HEK293T (cell line): ENCODE measurements at regions not wholly inside any gene's neighbourhood (a gene's known extent, or its start where the extent isn't known, plus 50 kb on each side); places are given as distances from the start of the nearest gene placed in this dataset.

Source experiments
- ARNT ChIP-seq: fragments of 450-650 bp; IDR thresholded peaks from 2 replicates; pipeline ENCODE4 v1.6.1; 2017; ENCODE audit warnings: mild to moderate bottlenecking
- BHLHE40 ChIP-seq: fragments of 450-650 bp; IDR thresholded peaks from 2 replicates; pipeline ENCODE4 v1.6.1; 2016; ENCODE audit warnings: mild to moderate bottlenecking, moderate library complexity, borderline replicate concordance
- ELF4 ChIP-seq: fragments of 450-650 bp; IDR thresholded peaks from 2 replicates; pipeline ENCODE4 v1.6.1; 2017; ENCODE audit warnings: antibody characterized with exemption
- FOXM1 ChIP-seq: fragments of 450-650 bp; IDR thresholded peaks from 2 replicates; pipeline ENCODE4 v1.6.1; 2017; ENCODE audit warnings: mild to moderate bottlenecking, borderline replicate concordance
- HDGF ChIP-seq: fragments of 450-650 bp; IDR thresholded peaks from 2 replicates; pipeline ENCODE4 v1.6.1; 2017; ENCODE audit warnings: antibody characterized with exemption, borderline replicate concordance
- L3MBTL2 ChIP-seq: fragments of 450-650 bp; conservative IDR thresholded peaks from 2 replicates; pipeline ENCODE4 v1.6.1; 2016; ENCODE audit warnings: mild to moderate bottlenecking
- PKNOX1 ChIP-seq: fragments of 450-650 bp; IDR thresholded peaks from 2 replicates; pipeline ENCODE4 v1.6.1; 2016
- SP1 ChIP-seq: fragments of 450-650 bp; IDR thresholded peaks from 2 replicates; pipeline ENCODE4 v1.6.1; 2017
- SUZ12 ChIP-seq: fragments of 450-650 bp; IDR thresholded peaks from 2 replicates; pipeline ENCODE4 v1.6.1; 2016; ENCODE audit warnings: mild to moderate bottlenecking
- TARDBP ChIP-seq: fragments of 450-650 bp; IDR thresholded peaks from 2 replicates; pipeline ENCODE4 v1.6.1; 2016

DNA sequence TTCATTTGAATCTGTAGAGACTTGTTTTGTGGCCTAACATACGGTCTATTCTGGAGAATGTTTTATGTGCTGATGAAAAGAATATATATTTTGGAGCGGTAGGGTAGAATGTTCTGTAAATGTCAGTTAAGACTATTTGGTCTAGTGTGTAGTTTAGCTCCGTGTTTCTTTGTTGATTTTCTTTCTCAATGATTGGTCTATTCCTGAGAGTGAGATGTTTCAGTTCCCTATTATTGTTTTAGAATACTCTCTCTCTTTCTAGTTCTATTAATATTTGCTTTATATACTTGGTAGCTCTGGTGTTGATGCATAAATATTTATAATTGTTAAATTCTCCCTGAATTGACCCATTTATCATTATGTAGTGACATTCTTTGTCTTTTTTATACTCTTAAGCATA lies 236.5 kb downstream of the GLUD2 start:
- no peak for TF ChIP-seq FOXM1
- no peak for TF ChIP-seq TARDBP
- TF ChIP-seq L3MBTL2, result no peak
- TF ChIP-seq ELF4, result no peak
- TF ChIP-seq BHLHE40, result no peak
- TF ChIP-seq PKNOX1, result no peak
- no peak for TF ChIP-seq SUZ12
- TF ChIP-seq HDGF, result no peak
- TF ChIP-seq ARNT, result no peak
- TF ChIP-seq SP1, result no peak
